Mesenchymal stem cell (in vitro differentiated cells and primary cell): ENCODE measurements at regions not wholly inside any gene's neighbourhood (a gene's known extent, or its start where the extent isn't known, plus 50 kb on each side); places are given as distances from the start of the nearest gene placed in this dataset.

ENCODE experiments used
- DNase-seq: peaks from one replicate; pipeline ENCODE4 v3.0.0-alpha.2; 2013
- H2AFZ ChIP-seq: one replicate; pipeline ENCODE4 v1.6.1; 2013; ENCODE audit warnings: low read depth, mild to moderate bottlenecking, control low read depth, inconsistent platforms, low read length, moderate library complexity
- H2AK5ac ChIP-seq: 2 replicates; pipeline ENCODE4 v1.6.1; 2013; ENCODE audit warnings: low read length, moderate library complexity, mild to moderate bottlenecking, inconsistent platforms; ENCODE audit not compliant: severe bottlenecking
- H2BK120ac ChIP-seq: one replicate; pipeline ENCODE4 v1.6.1; 2013; ENCODE audit warnings: low read depth, mild to moderate bottlenecking, inconsistent platforms, low read length, moderate library complexity
- H2BK12ac ChIP-seq, 2 experiments: one replicate each; pipeline ENCODE4 v1.6.1; 2013; ENCODE audit warnings: inconsistent platforms in 2 of 2, low read length in 2 of 2, mild to moderate bottlenecking in 2 of 2, moderate library complexity in 2 of 2, control low read depth in 1 of 2
- H2BK15ac ChIP-seq: one replicate; pipeline ENCODE4 v1.6.1; 2013; ENCODE audit warnings: mild to moderate bottlenecking, low read depth, inconsistent platforms; ENCODE audit not compliant: poor library complexity, severe bottlenecking
- H2BK5ac ChIP-seq: 2 replicates; pipeline ENCODE4 v1.6.1; 2013; ENCODE audit warnings: low read depth, mild to moderate bottlenecking, low read length, control low read depth, inconsistent platforms; ENCODE audit not compliant: poor library complexity, severe bottlenecking
- H3K14ac ChIP-seq, 2 experiments: one replicate each; pipeline ENCODE4 v1.6.1; 2013; ENCODE audit warnings: inconsistent platforms in 2 of 2, low read length in 2 of 2, control low read depth in 1 of 2, mild to moderate bottlenecking in 1 of 2, moderate library complexity in 1 of 2
- H3K18ac ChIP-seq, 2 experiments: one replicate each; pipeline ENCODE4 v1.6.1; 2013; ENCODE audit warnings: inconsistent platforms in 2 of 2, low read length in 2 of 2, control low read depth in 1 of 2, low read depth in 1 of 2, mild to moderate bottlenecking in 1 of 2
- H3K23ac ChIP-seq, 2 experiments: one replicate each; pipeline ENCODE4 v1.6.1; 2013; ENCODE audit warnings: inconsistent platforms in 2 of 2, low read length in 2 of 2, mild to moderate bottlenecking in 2 of 2, moderate library complexity in 2 of 2, control low read depth in 1 of 2
- H3K27ac ChIP-seq: 2 replicates; pipeline ENCODE4 v1.5.1; 2013; ENCODE audit warnings: mild to moderate bottlenecking, moderate library complexity, low read length, control low read depth, inconsistent platforms; ENCODE audit not compliant: poor library complexity, severe bottlenecking
- H3K27me3 ChIP-seq, 2 experiments: 2 replicates each; pipeline versions ENCODE4 v1.6.1 to v1.7.0; 2013; ENCODE audit warnings: low read length in 2 of 2, mild to moderate bottlenecking in 2 of 2, moderate library complexity in 2 of 2, control low read depth in 1 of 2, inconsistent platforms in 1 of 2; ENCODE audit not compliant: control insufficient read depth in 1 of 2, insufficient read depth in 1 of 2
- H3K36me3 ChIP-seq, 2 experiments: 2 replicates each; pipeline versions ENCODE4 v1.6.1 to v1.7.0; 2013; ENCODE audit warnings: low read length in 2 of 2, control low read depth in 1 of 2, inconsistent platforms in 1 of 2, low read depth in 1 of 2, mild to moderate bottlenecking in 1 of 2; ENCODE audit not compliant: insufficient read depth in 2 of 2, control insufficient read depth in 1 of 2
- H3K4ac ChIP-seq, 2 experiments: one replicate each; pipeline ENCODE4 v1.6.1; 2013; ENCODE audit warnings: inconsistent platforms in 2 of 2, low read length in 2 of 2, mild to moderate bottlenecking in 2 of 2, moderate library complexity in 2 of 2, control low read depth in 1 of 2, low read depth in 1 of 2
- H3K4me1 ChIP-seq: 2 replicates; pipeline ENCODE4 v1.6.1; 2013; ENCODE audit warnings: low read depth, low read length, control low read depth; ENCODE audit not compliant: control insufficient read depth, insufficient read depth
- H3K4me2 ChIP-seq: 2 replicates; pipeline ENCODE4 v1.6.1; 2013; ENCODE audit warnings: low read length, mild to moderate bottlenecking, inconsistent platforms; ENCODE audit not compliant: poor library complexity, severe bottlenecking
- H3K4me3 ChIP-seq, 2 experiments: 2 replicates each; pipeline versions ENCODE4 v1.5.1 to v1.7.0; 2013; ENCODE audit warnings: low read length in 2 of 2, mild to moderate bottlenecking in 2 of 2, control low read depth in 1 of 2, low read depth in 1 of 2; ENCODE audit not compliant: insufficient read depth in 1 of 2
- H3K79me1 ChIP-seq: replicated peaks from 2 replicates; pipeline ENCODE4 v1.6.1; 2013; ENCODE audit warnings: mild to moderate bottlenecking, control low read depth, low read length, inconsistent platforms; ENCODE audit not compliant: poor library complexity, severe bottlenecking
- H3K9ac ChIP-seq: 2 replicates; pipeline ENCODE4 v1.7.0; 2013; ENCODE audit warnings: mild to moderate bottlenecking, low read length, moderate library complexity
- H3K9me3 ChIP-seq: 2 replicates; pipeline ENCODE4 v1.7.0; 2013; ENCODE audit warnings: mild to moderate bottlenecking, low read length; ENCODE audit not compliant: control insufficient read depth
- H4K8ac ChIP-seq: one replicate; pipeline ENCODE4 v1.6.1; 2013; ENCODE audit warnings: inconsistent platforms, mild to moderate bottlenecking, low read length, moderate library complexity
- H4K91ac ChIP-seq: one replicate; pipeline ENCODE4 v1.6.1; 2013; ENCODE audit warnings: mild to moderate bottlenecking, low read length, inconsistent platforms
- WGBS: methylation state at CpG from one replicate; pipeline ENCODE4 v1.1.7; 2013; ENCODE audit warnings: mixed read lengths; 5-methylcytosine and 5-hydroxymethylcytosine counted together

- Histone ChIP-seq H3K4ac (no peak overlapping the region), H3K4me3 (no peak overlapping the region), H2BK15ac (no peak overlapping the region), H3K4me1 (no peaks in the 10 kb centered on the region), H3K14ac (no peak overlapping the region), H2AFZ (no peak overlapping the region), H3K23ac (no peak overlapping the region), H2BK120ac (no peak overlapping the region), H3K9me3 (no peaks in the 10 kb centered on the region), H3K4me2 (no peak overlapping the region), H3K79me1 (no peaks in the 10 kb centered on the region), H3K18ac (no peak overlapping the region), H3K27ac (no peak overlapping the region), H2BK5ac (no peak overlapping the region), H3K36me3 (no peaks in the 10 kb centered on the region), H4K8ac (no peak overlapping the region), H4K91ac (no peak overlapping the region), H2AK5ac (no peak overlapping the region), H3K27me3 (no peaks in the 10 kb centered on the region), H2BK12ac (no peak overlapping the region), H3K9ac (no peak overlapping the region)
- WGBS, result 26% methylated on average over 2 of the region's 2 CpGs
- no peak for DNase-seq
These were observed 776.0 kb downstream of the GLUD2 start for GRCh38 chrX:121823406-121823805.

DNA sequence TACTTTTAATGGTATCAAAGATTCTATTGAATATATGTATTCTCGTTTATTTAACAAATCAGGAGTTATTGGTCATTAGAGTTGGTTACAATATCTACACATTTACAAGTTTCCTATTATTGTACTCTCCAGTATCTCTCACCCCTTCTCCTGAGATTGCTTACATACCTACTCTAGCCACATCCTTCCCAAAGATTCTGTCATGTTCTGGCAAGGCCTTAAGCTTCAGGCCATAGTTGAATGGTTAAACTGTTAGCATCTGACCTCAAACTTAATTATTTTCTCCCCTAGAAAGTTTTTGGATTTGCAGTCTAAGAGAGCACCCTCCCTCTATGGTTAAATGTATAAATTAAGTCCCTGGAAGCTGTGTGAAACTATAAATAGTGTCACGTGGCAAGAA lies 784.2 kb downstream of the GLUD2 start:
- no peak overlapping the region for H4K8ac ChIP-seq
- no peaks in the 10 kb centered on the region for H3K9me3 ChIP-seq
- no peak overlapping the region for H2AFZ ChIP-seq
- H3K27me3 ChIP-seq, result no peaks in the 10 kb centered on the region
- H3K79me1 ChIP-seq, result no peaks in the 10 kb centered on the region
- H3K23ac ChIP-seq, result no peak overlapping the region
- no CpG with 5 or more reads among the region's 2 CpGs for WGBS
- H3K18ac ChIP-seq, result no peak overlapping the region
- no peak overlapping the region for H3K4me3 ChIP-seq
- no peak overlapping the region for H4K91ac ChIP-seq
- no peak overlapping the region for H3K14ac ChIP-seq
- no peak overlapping the region for H3K4ac ChIP-seq
- H3K9ac ChIP-seq, result no peak overlapping the region
- H3K27ac ChIP-seq, result no peak overlapping the region
- no peaks in the 10 kb centered on the region for H3K4me1 ChIP-seq
- no peaks in the 10 kb centered on the region for H3K36me3 ChIP-seq
- H2AK5ac ChIP-seq, result no peak overlapping the region
- no peak overlapping the region for H3K4me2 ChIP-seq
- no peak for DNase-seq
- no peak overlapping the region for H2BK5ac ChIP-seq
- no peak overlapping the region for H2BK12ac ChIP-seq
- no peak overlapping the region for H2BK15ac ChIP-seq
- H2BK120ac ChIP-seq, result no peak overlapping the region

GRCh38 chrX:121832446-121832845 lies 785.0 kb downstream of the GLUD2 start:
- no peak overlapping the region for H4K8ac ChIP-seq
- no CpG with 5 or more reads among the region's 1 CpG for WGBS
- no peak overlapping the region for H2AK5ac ChIP-seq
- H2BK15ac ChIP-seq, result no peak overlapping the region
- H3K18ac ChIP-seq, result no peak overlapping the region
- H3K4me1 ChIP-seq, result no peaks in the 10 kb centered on the region
- no peak overlapping the region for H3K27ac ChIP-seq
- H3K14ac ChIP-seq, result no peak overlapping the region
- H3K4me3 ChIP-seq, result no peak overlapping the region
- no peak overlapping the region for H3K23ac ChIP-seq
- no peaks in the 10 kb centered on the region for H3K9me3 ChIP-seq
- no peak overlapping the region for H3K4ac ChIP-seq
- no peak overlapping the region for H3K9ac ChIP-seq
- H4K91ac ChIP-seq, result no peak overlapping the region
- DNase-seq, result no peak
- H3K36me3 ChIP-seq, result no peaks in the 10 kb centered on the region
- H3K27me3 ChIP-seq, result no peaks in the 10 kb centered on the region
- no peak overlapping the region for H2BK5ac ChIP-seq
- no peaks in the 10 kb centered on the region for H3K79me1 ChIP-seq
- no peak overlapping the region for H2AFZ ChIP-seq
- no peak overlapping the region for H2BK120ac ChIP-seq
- no peak overlapping the region for H2BK12ac ChIP-seq
- H3K4me2 ChIP-seq, result no peak overlapping the region

DNA sequence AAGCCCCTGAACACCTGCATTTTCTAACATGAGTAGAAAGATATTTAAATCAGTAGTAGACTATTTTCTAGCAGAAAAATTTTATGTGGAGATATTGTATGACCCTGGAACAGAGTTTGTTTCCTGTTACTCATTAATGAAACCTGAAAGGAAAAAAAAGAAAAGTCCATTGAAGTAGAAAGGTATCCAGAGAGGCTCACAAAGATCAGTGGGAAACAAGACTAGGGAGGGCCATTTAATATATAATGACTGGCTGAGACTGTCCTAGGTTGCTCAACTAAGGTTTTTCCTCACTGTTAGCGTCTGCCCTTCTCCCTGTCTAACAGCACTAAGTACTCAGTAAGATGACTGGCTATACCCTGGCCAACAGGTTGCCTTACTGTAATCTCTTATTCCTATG lies 788.6 kb downstream of the GLUD2 start:
- Histone ChIP-seq H3K27ac (no peak overlapping the region), H3K4me3 (no peak overlapping the region), H2AK5ac (no peak overlapping the region), H3K18ac (no peak overlapping the region), H3K4me1 (no peaks in the 10 kb centered on the region), H3K4me2 (no peak overlapping the region), H3K23ac (no peak overlapping the region), H2BK12ac (no peak overlapping the region), H2BK15ac (no peak overlapping the region), H3K14ac (no peak overlapping the region), H3K27me3 (no peaks in the 10 kb centered on the region), H2BK120ac (no peak overlapping the region), H4K8ac (no peak overlapping the region), H4K91ac (no peak overlapping the region), H3K79me1 (no peaks in the 10 kb centered on the region), H2AFZ (no peak overlapping the region), H2BK5ac (no peak overlapping the region), H3K9ac (no peak overlapping the region), H3K9me3 (no peaks in the 10 kb centered on the region), H3K36me3 (no peaks in the 10 kb centered on the region), H3K4ac (no peak overlapping the region)
- WGBS, result 40% methylated on average over 1 of the region's 1 CpG
- no peak for DNase-seq
